Suprapubic skin (tissue), 3 donors: ENCODE measurements at regions not wholly inside any gene's neighbourhood (a gene's known extent, or its start where the extent isn't known, plus 50 kb on each side); places are given as distances from the start of the nearest gene placed in this dataset.

ENCODE experiments used
- POLR2AphosphoS5 ChIP-seq, 3 donors: sonication (generic); formaldehyde crosslinking; IDR thresholded peaks; one replicate each; pipeline ENCODE4 v1.6.1; 2017; ENCODE audit warnings: antibody characterized with exemption in 3 of 3
- TF ChIP-seq, protein P1 (sequence below), 2 donors: fragments of 200-600 bp in 1 of 2; fragments of 450-650 bp in 1 of 2; sonication (generic) in 1 of 2; IDR thresholded peaks; one replicate each; pipeline ENCODE4 v1.5.1; 2016 to 2019; ENCODE audit warnings: antibody characterized with exemption in 2 of 2, mild to moderate bottlenecking in 1 of 2, moderate library complexity in 1 of 2

DNA sequence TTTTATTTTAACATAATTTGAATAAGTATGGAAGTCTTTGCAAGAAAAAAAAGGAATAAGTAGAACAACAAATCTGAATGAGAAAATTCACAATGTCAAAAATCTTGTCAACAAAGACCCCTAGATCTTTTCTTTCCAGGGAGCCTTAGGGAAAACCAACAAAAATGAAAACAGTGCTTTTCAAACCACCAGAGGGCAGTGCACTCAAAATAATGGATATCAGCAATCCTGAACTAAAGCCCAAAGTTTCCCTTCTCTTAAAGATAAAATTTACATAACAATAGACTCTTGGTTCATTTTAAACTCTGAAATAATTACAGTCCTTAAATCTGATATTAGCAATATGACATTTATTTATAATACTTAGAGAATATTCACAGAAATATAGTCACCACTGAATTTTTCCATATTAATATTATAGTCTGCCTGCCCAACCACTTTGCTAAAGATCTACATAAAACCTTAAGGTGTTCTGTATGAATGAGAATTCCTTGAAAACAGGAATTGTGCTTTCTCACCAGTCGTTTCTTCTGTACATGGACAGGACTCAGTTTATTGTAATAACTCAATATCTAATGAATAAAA, 105.3 kb upstream of the BMP5 start:
- TF ChIP-seq, protein P1, sequence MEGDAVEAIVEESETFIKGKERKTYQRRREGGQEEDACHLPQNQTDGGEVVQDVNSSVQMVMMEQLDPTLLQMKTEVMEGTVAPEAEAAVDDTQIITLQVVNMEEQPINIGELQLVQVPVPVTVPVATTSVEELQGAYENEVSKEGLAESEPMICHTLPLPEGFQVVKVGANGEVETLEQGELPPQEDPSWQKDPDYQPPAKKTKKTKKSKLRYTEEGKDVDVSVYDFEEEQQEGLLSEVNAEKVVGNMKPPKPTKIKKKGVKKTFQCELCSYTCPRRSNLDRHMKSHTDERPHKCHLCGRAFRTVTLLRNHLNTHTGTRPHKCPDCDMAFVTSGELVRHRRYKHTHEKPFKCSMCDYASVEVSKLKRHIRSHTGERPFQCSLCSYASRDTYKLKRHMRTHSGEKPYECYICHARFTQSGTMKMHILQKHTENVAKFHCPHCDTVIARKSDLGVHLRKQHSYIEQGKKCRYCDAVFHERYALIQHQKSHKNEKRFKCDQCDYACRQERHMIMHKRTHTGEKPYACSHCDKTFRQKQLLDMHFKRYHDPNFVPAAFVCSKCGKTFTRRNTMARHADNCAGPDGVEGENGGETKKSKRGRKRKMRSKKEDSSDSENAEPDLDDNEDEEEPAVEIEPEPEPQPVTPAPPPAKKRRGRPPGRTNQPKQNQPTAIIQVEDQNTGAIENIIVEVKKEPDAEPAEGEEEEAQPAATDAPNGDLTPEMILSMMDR (IDR thresholded peaks at IDR 0.05), result peak; percentile 33 to 46
- TF ChIP-seq POLR2AphosphoS5 (IDR thresholded peaks at IDR 0.05), result no peak
